Trophoblast cell (in vitro differentiated cells and primary cell): ENCODE measurements at regions not wholly inside any gene's neighbourhood (a gene's known extent, or its start where the extent isn't known, plus 50 kb on each side); places are given as distances from the start of the nearest gene placed in this dataset.

Source experiments
- DNase-seq, 2 donors: peaks; one replicate each; pipeline ENCODE4 v3.0.0-alpha.2; 2016
- H2AFZ ChIP-seq: 2 replicates; pipeline ENCODE4 v1.6.1; 2013; ENCODE audit warnings: low read length, moderate library complexity, mild to moderate bottlenecking; ENCODE audit not compliant: insufficient read depth, poor library complexity
- H2AK5ac ChIP-seq: 2 replicates; pipeline ENCODE4 v1.6.1; 2013; ENCODE audit warnings: mild to moderate bottlenecking, low read length
- H2BK120ac ChIP-seq: 2 replicates; pipeline ENCODE4 v1.6.1; 2013; ENCODE audit warnings: low read length, mild to moderate bottlenecking, moderate library complexity; ENCODE audit not compliant: insufficient read depth, poor library complexity
- H2BK12ac ChIP-seq: 2 replicates; pipeline ENCODE4 v1.6.1; 2013; ENCODE audit warnings: mild to moderate bottlenecking, low read length, moderate library complexity
- H2BK5ac ChIP-seq: 2 replicates; pipeline ENCODE4 v1.6.1; 2013; ENCODE audit warnings: low read length, low read depth, moderate library complexity, mild to moderate bottlenecking; ENCODE audit not compliant: poor library complexity
- H3K14ac ChIP-seq: 2 replicates; pipeline ENCODE4 v1.6.1; 2013; ENCODE audit warnings: mild to moderate bottlenecking, low read length
- H3K18ac ChIP-seq: 2 replicates; pipeline ENCODE4 v1.6.1; 2013; ENCODE audit warnings: mild to moderate bottlenecking, low read length
- H3K23ac ChIP-seq: 2 replicates; pipeline ENCODE4 v1.6.1; 2013; ENCODE audit warnings: low read length
- H3K27ac ChIP-seq: 2 replicates; pipeline ENCODE4 v1.5.1; 2013; ENCODE audit warnings: low read depth, mild to moderate bottlenecking, inconsistent platforms, low read length, moderate library complexity
- H3K27me3 ChIP-seq: 2 replicates; pipeline ENCODE4 v1.6.1; 2013; ENCODE audit warnings: inconsistent platforms, mild to moderate bottlenecking, low read length, moderate library complexity; ENCODE audit not compliant: insufficient read depth
- H3K36me3 ChIP-seq, 2 experiments: 1 replicate in 1 of 2; 2 replicates in 1 of 2; pipeline ENCODE4 v1.6.1; 2013; ENCODE audit warnings: low read length in 2 of 2, mild to moderate bottlenecking in 2 of 2, moderate library complexity in 1 of 2; ENCODE audit not compliant: insufficient read depth in 2 of 2, control insufficient read depth in 1 of 2
- H3K4ac ChIP-seq: 2 replicates; pipeline ENCODE4 v1.6.1; 2013; ENCODE audit warnings: low read depth, mild to moderate bottlenecking, low read length, moderate library complexity
- H3K4me1 ChIP-seq, 2 experiments: 1 replicate in 1 of 2; 2 replicates in 1 of 2; pipeline ENCODE4 v1.6.1; 2013; ENCODE audit warnings: low read length in 2 of 2, mild to moderate bottlenecking in 2 of 2, moderate library complexity in 1 of 2; ENCODE audit not compliant: insufficient read depth in 2 of 2, control insufficient read depth in 1 of 2
- H3K4me2 ChIP-seq: 2 replicates; pipeline ENCODE4 v1.6.1; 2013; ENCODE audit warnings: inconsistent platforms, mild to moderate bottlenecking, low read length, moderate library complexity
- H3K4me3 ChIP-seq: 2 replicates; pipeline ENCODE4 v1.5.1; 2013; ENCODE audit warnings: mild to moderate bottlenecking, low read depth, low read length, inconsistent platforms
- H3K79me1 ChIP-seq: one replicate; pipeline ENCODE4 v1.6.1; 2013; ENCODE audit warnings: low read length
- H3K79me2 ChIP-seq: 2 replicates; pipeline ENCODE4 v1.6.1; 2013; ENCODE audit warnings: low read length, mild to moderate bottlenecking; ENCODE audit not compliant: control insufficient read depth, insufficient read depth, poor library complexity
- H3K9ac ChIP-seq: 2 replicates; pipeline ENCODE4 v1.6.1; 2013; ENCODE audit warnings: mild to moderate bottlenecking, low read length
- H3K9me3 ChIP-seq: 2 replicates; pipeline ENCODE4 v1.6.1; 2013; ENCODE audit warnings: low read depth, mild to moderate bottlenecking, control low read depth, inconsistent platforms, low read length; ENCODE audit not compliant: insufficient read depth
- H4K12ac ChIP-seq: 2 replicates; pipeline ENCODE4 v1.6.1; 2013; ENCODE audit warnings: low read depth, mild to moderate bottlenecking, low read length, moderate library complexity
- H4K8ac ChIP-seq: 2 replicates; pipeline ENCODE4 v1.6.1; 2013; ENCODE audit warnings: low read depth, mild to moderate bottlenecking, low read length, moderate library complexity
- H4K91ac ChIP-seq: one replicate; pipeline ENCODE4 v1.6.1; 2013; ENCODE audit warnings: low read depth, mild to moderate bottlenecking, low read length, moderate library complexity
- WGBS: extraction: QIAGEN DNeasy Blood & Tissue Kit; methylation state at CpG from one replicate; pipeline ENCODE4 v1.1.7; 2013; ENCODE audit warnings: missing lambda C conversion rate; ENCODE audit not compliant: insufficient read length, insufficient coverage; ENCODE audit errors: extremely low coverage; 5-methylcytosine and 5-hydroxymethylcytosine counted together

GRCh38 chrX:40300286-40300890 lies 202.6 kb upstream of the BCOR start:
- peak overlapping the region; percentile 23 for H4K8ac ChIP-seq
- peak overlapping the region; percentile 48 for H3K14ac ChIP-seq
- WGBS: no CpG with 5 or more reads among the region's 15 CpGs

GRCh38 chrX:40299641-40300046 lies 201.9 kb upstream of the BCOR start:
- no peak for DNase-seq
- Histone ChIP-seq H4K91ac (peak overlapping the region; percentile 94), H3K4me2 (no peak overlapping the region), H3K9ac (no peak overlapping the region), H2BK12ac (peak overlapping the region; percentile 82), H3K14ac (peak overlapping the region; percentile 59), H3K4me1 (peaks cover 16 to 34% of the 10 kb centered on the region in 2 experiments), H3K27me3 (no peaks in the 10 kb centered on the region), H4K12ac (no peak overlapping the region), H2AK5ac (peak overlapping the region; percentile 90), H3K4ac (no peak overlapping the region), H3K79me1 (peaks cover 21% of the 10 kb centered on the region), H3K27ac (peak overlapping the region; percentile 20), H3K23ac (no peak overlapping the region), H3K18ac (no peak overlapping the region), H3K4me3 (no peak overlapping the region), H2AFZ (no peak overlapping the region), H3K9me3 (no peaks in the 10 kb centered on the region), H3K36me3 (no peaks in the 10 kb centered on the region), H2BK5ac (peak overlapping the region; percentile 76), H3K79me2 (no peaks in the 10 kb centered on the region), H2BK120ac (peak overlapping the region; percentile 82), H4K8ac (no peak overlapping the region)
- WGBS: no CpG with 5 or more reads among the region's 9 CpGs

More at GRCh38 chrX:40300286-40300890, 202.6 kb upstream of the BCOR start:
- H4K12ac ChIP-seq: no peak overlapping the region
- H4K91ac ChIP-seq: peak overlapping the region; percentile 94
- no peaks in the 10 kb centered on the region for H3K79me2 ChIP-seq
- no peak overlapping the region for H3K4me2 ChIP-seq
- no peak overlapping the region for H3K9ac ChIP-seq
- H3K9me3 ChIP-seq: no peaks in the 10 kb centered on the region
- H3K36me3 ChIP-seq: no peaks in the 10 kb centered on the region
- no peak overlapping the region for H3K4ac ChIP-seq
- peak overlapping the region; percentile 20 for H3K27ac ChIP-seq
- H3K18ac ChIP-seq: peak overlapping the region; percentile 83
- no peaks in the 10 kb centered on the region for H3K27me3 ChIP-seq
- peak in 1 of 2 donors; percentile 45 for DNase-seq
- peak overlapping the region; percentile 69 for H2BK120ac ChIP-seq
- peak overlapping the region; percentile 87 for H2AK5ac ChIP-seq
- no peak overlapping the region for H2AFZ ChIP-seq
- H3K4me3 ChIP-seq: no peak overlapping the region
- peak overlapping the region; percentile 75 for H2BK12ac ChIP-seq
- H2BK5ac ChIP-seq: peak overlapping the region; percentile 79
- no peak overlapping the region for H3K23ac ChIP-seq
- peaks cover 21% of the 10 kb centered on the region for H3K79me1 ChIP-seq
- H3K4me1 ChIP-seq: peaks cover 16 to 34% of the 10 kb centered on the region in 2 experiments

- no peaks in the 10 kb centered on the region for H3K79me2 ChIP-seq
- peak overlapping the region; percentile 84 for H4K8ac ChIP-seq
- H2BK12ac ChIP-seq: peak overlapping the region; percentile 85
- H3K27ac ChIP-seq: peak overlapping the region; percentile 97
- no peak for DNase-seq
- no peaks in the 10 kb centered on the region for H3K36me3 ChIP-seq
- peak overlapping the region; percentile 45 for H2AFZ ChIP-seq
- no peak overlapping the region for H3K4me3 ChIP-seq
- H3K4me2 ChIP-seq: peak overlapping the region; percentile 49
- no peaks in the 10 kb centered on the region for H3K9me3 ChIP-seq
- peak overlapping the region; percentile 81 for H4K12ac ChIP-seq
- no peak overlapping the region for H3K9ac ChIP-seq
- peak overlapping the region; percentile 94 for H2BK120ac ChIP-seq
- peaks cover 16 to 34% of the 10 kb centered on the region in 2 experiments for H3K4me1 ChIP-seq
- H2BK5ac ChIP-seq: peak overlapping the region; percentile 97
- H3K79me1 ChIP-seq: peaks cover 21% of the 10 kb centered on the region
- H2AK5ac ChIP-seq: peak overlapping the region; percentile 79
- H3K18ac ChIP-seq: peak overlapping the region; percentile 82
- no CpG with 5 or more reads among the region's 36 CpGs for WGBS
- no peaks in the 10 kb centered on the region for H3K27me3 ChIP-seq
- H3K14ac ChIP-seq: peak overlapping the region; percentile 75
- H3K4ac ChIP-seq: peak overlapping the region; percentile 64
- H3K23ac ChIP-seq: no peak overlapping the region
- H4K91ac ChIP-seq: peak overlapping the region; percentile 89
Measured at GRCh38 chrX:40298572-40299479, 201.1 kb upstream of the BCOR start.

GRCh38 chrX:40298069-40298468 lies 200.3 kb upstream of the BCOR start:
- Histone ChIP-seq H4K8ac (no peak overlapping the region), H2BK12ac (no peak overlapping the region), H3K79me1 (peaks cover 21% of the 10 kb centered on the region), H3K14ac (no peak overlapping the region), H3K4ac (no peak overlapping the region), H3K9ac (no peak overlapping the region), H3K4me1 (peaks cover 16 to 33% of the 10 kb centered on the region in 2 experiments), H3K9me3 (no peaks in the 10 kb centered on the region), H3K4me2 (peak overlapping the region; percentile 14), H3K27ac (peak overlapping the region; percentile 97), H2BK120ac (peak overlapping the region; percentile 94), H3K27me3 (no peaks in the 10 kb centered on the region), H3K79me2 (no peaks in the 10 kb centered on the region), H2BK5ac (peak overlapping the region; percentile 52), H3K18ac (no peak overlapping the region), H2AK5ac (no peak overlapping the region), H3K4me3 (no peak overlapping the region), H4K12ac (no peak overlapping the region), H3K36me3 (no peaks in the 10 kb centered on the region), H3K23ac (no peak overlapping the region), H2AFZ (no peak overlapping the region), H4K91ac (no peak overlapping the region)
- DNase-seq: peak; percentile 43 to 66
- WGBS: no CpG with 5 or more reads among the region's 7 CpGs
